Activated T-helper 1 cell treated with anti-CD3 and anti-CD28 coated beads, Interleukin-12 subunit alpha, Interleukin-12 subunit beta, Interleukin-2, Interleukin-4 antibody, amounts not matched to agents 30 ng/mL and 10 ng/mL and 1 ng/mL, durations not matched to agents 14 hours and 24 hours and 36 hours (primary cell): ENCODE measurements at regions not wholly inside any gene's neighbourhood (a gene's known extent, or its start where the extent isn't known, plus 50 kb on each side); places are given as distances from the start of the nearest gene placed in this dataset.

Experiments used
- DNase-seq: peaks from one replicate; pipeline ENCODE4 v3.0.0; 2021; ENCODE audit warnings: low spot score
- H3K27ac Mint-ChIP-seq: one replicate; pipeline ENCODE4 v1.8.0; 2021; ENCODE audit warnings: mild to moderate bottlenecking, mixed read lengths
- H3K27me3 Mint-ChIP-seq: one replicate; pipeline ENCODE4 v1.8.0; 2022; ENCODE audit warnings: mild to moderate bottlenecking, moderate library complexity, mixed read lengths; ENCODE audit not compliant: insufficient read depth
- H3K36me3 Mint-ChIP-seq: one replicate; pipeline ENCODE4 v1.8.0; 2021; ENCODE audit warnings: low read depth, mixed read lengths
- H3K4me1 Mint-ChIP-seq: one replicate; pipeline ENCODE4 v1.8.0; 2021; ENCODE audit warnings: low read depth, mixed read lengths
- H3K4me3 Mint-ChIP-seq: one replicate; pipeline ENCODE4 v1.8.0; 2021; ENCODE audit warnings: mild to moderate bottlenecking, moderate library complexity, mixed read lengths
- H3K9me3 Mint-ChIP-seq: one replicate; pipeline ENCODE4 v1.8.0; 2021; ENCODE audit warnings: mixed read lengths
- intact Hi-C: fragments of 100-400 bp; cut with micrococcal nuclease; formaldehyde crosslinking; loops from one replicate; pipeline ENCODE4 v1.15.1; 2024

- no peak overlapping the region for H3K27ac Mint-ChIP-seq
- H3K4me3 Mint-ChIP-seq: no peak overlapping the region
- no peaks in the 10 kb centered on the region for H3K4me1 Mint-ChIP-seq
- H3K27me3 Mint-ChIP-seq: no peaks in the 10 kb centered on the region
- H3K36me3 Mint-ChIP-seq: no peaks in the 10 kb centered on the region
- H3K9me3 Mint-ChIP-seq: no peaks in the 10 kb centered on the region
- DNase-seq: no peak
- intact Hi-C loops: no loop called here
Observed at GRCh38 chr1:222916100-222916499, 101.3 kb downstream of the DISP1 start.

- intact Hi-C loops: no loop called here
- DNase-seq: no peak
- no peaks in the 10 kb centered on the region for H3K4me1 Mint-ChIP-seq
- H3K4me3 Mint-ChIP-seq: no peak overlapping the region
- H3K27me3 Mint-ChIP-seq: no peaks in the 10 kb centered on the region
- H3K9me3 Mint-ChIP-seq: no peaks in the 10 kb centered on the region
- no peaks in the 10 kb centered on the region for H3K36me3 Mint-ChIP-seq
- no peak overlapping the region for H3K27ac Mint-ChIP-seq
Observed at GRCh38 chr1:222918801-222919477, 104.1 kb downstream of the DISP1 start.

GRCh38 chr1:222919478-222919865, 104.6 kb downstream of the DISP1 start:
- H3K4me1 Mint-ChIP-seq: no peaks in the 10 kb centered on the region
- DNase-seq: no peak
- no peak overlapping the region for H3K4me3 Mint-ChIP-seq
- no peak overlapping the region for H3K27ac Mint-ChIP-seq
- H3K36me3 Mint-ChIP-seq: no peaks in the 10 kb centered on the region
- intact Hi-C loops: no loop called here
- H3K9me3 Mint-ChIP-seq: no peaks in the 10 kb centered on the region
- no peaks in the 10 kb centered on the region for H3K27me3 Mint-ChIP-seq

GRCh38 chr1:222920169-222920568, 105.3 kb downstream of the DISP1 start:
- no peaks in the 10 kb centered on the region for H3K36me3 Mint-ChIP-seq
- H3K9me3 Mint-ChIP-seq: no peaks in the 10 kb centered on the region
- no peak overlapping the region for H3K27ac Mint-ChIP-seq
- no peaks in the 10 kb centered on the region for H3K4me1 Mint-ChIP-seq
- DNase-seq: no peak
- H3K4me3 Mint-ChIP-seq: no peak overlapping the region
- no peaks in the 10 kb centered on the region for H3K27me3 Mint-ChIP-seq
- intact Hi-C loops: no loop called here

GRCh38 chr1:222921945-222922344, 107.1 kb downstream of the DISP1 start:
- Mint-ChIP-seq H3K27me3 (no peaks in the 10 kb centered on the region), H3K27ac (no peak overlapping the region)

GRCh38 chr1:222923506-222923905, 108.7 kb downstream of the DISP1 start:
- H3K36me3 Mint-ChIP-seq: no peaks in the 10 kb centered on the region
- no peak for DNase-seq
- no peak overlapping the region for H3K27ac Mint-ChIP-seq
- H3K4me3 Mint-ChIP-seq: no peak overlapping the region
- intact Hi-C loops: no loop called here
- no peaks in the 10 kb centered on the region for H3K4me1 Mint-ChIP-seq
- no peaks in the 10 kb centered on the region for H3K27me3 Mint-ChIP-seq
- no peaks in the 10 kb centered on the region for H3K9me3 Mint-ChIP-seq

More at GRCh38 chr1:222921945-222922344, 107.1 kb downstream of the DISP1 start:
- Mint-ChIP-seq H3K9me3 (no peaks in the 10 kb centered on the region), H3K4me1 (no peaks in the 10 kb centered on the region), H3K36me3 (no peaks in the 10 kb centered on the region), H3K4me3 (no peak overlapping the region)
- no peak for DNase-seq
- intact Hi-C loops: no loop called here

GRCh38 chr1:222924136-222924706, 109.4 kb downstream of the DISP1 start:
- Mint-ChIP-seq H3K27me3 (no peaks in the 10 kb centered on the region), H3K4me1 (no peaks in the 10 kb centered on the region), H3K36me3 (no peaks in the 10 kb centered on the region), H3K9me3 (no peaks in the 10 kb centered on the region), H3K4me3 (no peak overlapping the region), H3K27ac (no peak overlapping the region)
- intact Hi-C loops: no loop called here
- DNase-seq: no peak

GRCh38 chr1:222926566-222926965, 111.7 kb downstream of the DISP1 start:
- intact Hi-C loops: no loop called here
- no peak overlapping the region for H3K27ac Mint-ChIP-seq
- no peak overlapping the region for H3K4me3 Mint-ChIP-seq
- DNase-seq: no peak
- no peaks in the 10 kb centered on the region for H3K4me1 Mint-ChIP-seq
- H3K36me3 Mint-ChIP-seq: no peaks in the 10 kb centered on the region
- no peaks in the 10 kb centered on the region for H3K27me3 Mint-ChIP-seq
- H3K9me3 Mint-ChIP-seq: no peaks in the 10 kb centered on the region

GRCh38 chr1:222927031-222927430, 112.2 kb downstream of the DISP1 start:
- Mint-ChIP-seq H3K4me3 (no peak overlapping the region), H3K9me3 (no peaks in the 10 kb centered on the region), H3K27me3 (no peaks in the 10 kb centered on the region), H3K27ac (no peak overlapping the region), H3K36me3 (no peaks in the 10 kb centered on the region), H3K4me1 (no peaks in the 10 kb centered on the region)
- no peak for DNase-seq
- intact Hi-C loops: no loop called here

- H3K27me3 Mint-ChIP-seq: no peaks in the 10 kb centered on the region
- H3K9me3 Mint-ChIP-seq: no peaks in the 10 kb centered on the region
- intact Hi-C loops: no loop called here
- no peak overlapping the region for H3K4me3 Mint-ChIP-seq
- no peaks in the 10 kb centered on the region for H3K4me1 Mint-ChIP-seq
- no peak for DNase-seq
- H3K36me3 Mint-ChIP-seq: no peaks in the 10 kb centered on the region
- no peak overlapping the region for H3K27ac Mint-ChIP-seq
Observed at GRCh38 chr1:222928212-222928611, 113.4 kb downstream of the DISP1 start.

- Mint-ChIP-seq H3K27me3 (no peaks in the 10 kb centered on the region), H3K36me3 (no peaks in the 10 kb centered on the region), H3K9me3 (no peaks in the 10 kb centered on the region), H3K4me1 (no peaks in the 10 kb centered on the region), H3K27ac (no peak overlapping the region), H3K4me3 (no peak overlapping the region)
- DNase-seq: no peak
- intact Hi-C loops: no loop called here
Observed at GRCh38 chr1:222930070-222930469, 115.2 kb downstream of the DISP1 start.

- Mint-ChIP-seq H3K36me3 (no peaks in the 10 kb centered on the region), H3K4me1 (no peaks in the 10 kb centered on the region), H3K27ac (no peak overlapping the region), H3K9me3 (no peaks in the 10 kb centered on the region), H3K27me3 (no peaks in the 10 kb centered on the region), H3K4me3 (no peak overlapping the region)
- intact Hi-C loops: no loop called here
- no peak for DNase-seq
Observed at GRCh38 chr1:222931023-222931422, 116.2 kb downstream of the DISP1 start.

GRCh38 chr1:222933273-222933672, 118.4 kb downstream of the DISP1 start:
- H3K4me1 Mint-ChIP-seq: no peaks in the 10 kb centered on the region
- H3K36me3 Mint-ChIP-seq: no peaks in the 10 kb centered on the region
- no peak overlapping the region for H3K4me3 Mint-ChIP-seq
- H3K27ac Mint-ChIP-seq: no peak overlapping the region
- intact Hi-C loops: no loop called here
- no peaks in the 10 kb centered on the region for H3K27me3 Mint-ChIP-seq
- no peaks in the 10 kb centered on the region for H3K9me3 Mint-ChIP-seq
- no peak for DNase-seq
